Heart left ventricle (tissue), 16 donors: ENCODE measurements at regions not wholly inside any gene's neighbourhood (a gene's known extent, or its start where the extent isn't known, plus 50 kb on each side); places are given as distances from the start of the nearest gene placed in this dataset.
"Not testable (repeated sequence)": the region's sequence is repeated elsewhere in the genome, so short reads cannot be mapped to it uniquely, and the experiment has no call there.

Source experiments
- ATAC-seq, 4 donors: fragments of 200-7000 bp; cut with Tn5 transposase; one replicate each; pipeline ENCODE4 v1.9.1; 2020 to 2022; ENCODE audit warnings: moderate library complexity in 4 of 4, mild to moderate bottlenecking in 3 of 4, moderate number of reproducible peaks in 1 of 4
- DNase-seq, 5 donors: peaks; one replicate each; pipeline ENCODE4 v3.0.0-alpha.2; 2020
- H3K27ac ChIP-seq, 12 donors: fragments of 200-600 bp; sonication (generic) in 4 of 12; one replicate each; pipeline versions ENCODE4 v1.5.0 to v1.8.0; 2016 to 2022; ENCODE audit warnings: mild to moderate bottlenecking in 2 of 12
- H3K27me3 ChIP-seq, 9 donors: fragments of 200-600 bp; sonication (generic) in 2 of 9; one replicate each; pipeline versions ENCODE4 v1.5.1 to v1.8.0; 2016 to 2022; ENCODE audit warnings: mild to moderate bottlenecking in 3 of 9
- H3K36me3 ChIP-seq, 9 donors: fragments of 200-600 bp; sonication (generic) in 2 of 9; one replicate each; pipeline versions ENCODE4 v1.5.0 to v1.8.0; 2018 to 2022; ENCODE audit warnings: mild to moderate bottlenecking in 2 of 9
- H3K4me1 ChIP-seq, 12 donors: fragments of 200-600 bp; sonication (generic) in 4 of 12; one replicate each; pipeline versions ENCODE4 v1.5.0 to v1.8.0; 2016 to 2022; ENCODE audit warnings: mild to moderate bottlenecking in 3 of 12
- H3K4me3 ChIP-seq, 12 donors: fragments of 200-600 bp; sonication (generic) in 4 of 12; one replicate each; pipeline versions ENCODE4 v1.5.0 to v1.8.0; 2017 to 2022; ENCODE audit warnings: mild to moderate bottlenecking in 9 of 12, moderate library complexity in 4 of 12
- H3K9me3 ChIP-seq, 12 donors: fragments of 200-600 bp; sonication (generic) in 4 of 12; one replicate each; pipeline versions ENCODE4 v1.5.0 to v1.8.0; 2016 to 2022; ENCODE audit warnings: mild to moderate bottlenecking in 1 of 12
- POLR2A ChIP-seq, 2 donors: fragments of 450-650 bp; IDR thresholded peaks; one replicate each; pipeline ENCODE4 v1.6.1; 2017; ENCODE audit warnings: antibody characterized with exemption in 2 of 2, mild to moderate bottlenecking in 2 of 2, moderate library complexity in 2 of 2
- WGBS, 4 donors: extraction: QIAGEN DNeasy Blood & Tissue Kit in 2 of 4; methylation state at CpG; one replicate each; pipeline versions ENCODE4 v1.1.5 to v1.1.7; 2013 to 2018; 5-methylcytosine and 5-hydroxymethylcytosine counted together
- intact Hi-C, 10 donors: fragments of 100-400 bp; cut with DNase I; formaldehyde crosslinking; loops; one replicate each; pipeline versions ENCODE4 v1.11.1 to v1.14.2; 2022
- TF ChIP-seq, protein P1 (sequence below), 12 donors: fragments of 200-600 bp; sonication (generic) in 4 of 12; IDR thresholded peaks; one replicate each; pipeline versions ENCODE4 v1.5.0 to v1.8.0; 2018 to 2022; ENCODE audit warnings: antibody characterized with exemption in 12 of 12, mild to moderate bottlenecking in 5 of 12
- donor health status: ischemic (EF 13 %, LVEDD 7.1; RV severe dilation, severe dysfunction).
- donor health status: healthy with polysubstance abuse.
- donor health status: DM: no; HTN: yes; CAD: no.
- donor health status: DM: no; HTN: no; CAD: no.
- donor health status: ischemic (EF 25% LVEDD 6.9; RV normal size, moderate dysfunction).
- donor health status: ischemic (EF 25% LVEDD 5.7; RV mildly dilated, moderate dysfunction).
- donor health status: healthy.
- donor health status: DM: yes; HTN: yes; CAD: no.
- donor health status: ischemic (EF 35%, LVEDD 5.7; RV mildly dilated, moderate dysfunction).
- donor health status: nonischemic (EF 11% LVEDD 7.7; RV severe dilation, severe dysfunction).
- donor health status: DM: yes; HTN: yes; CAD: no.
- donor health status: PGD.
- donor health status: ischemic (EF 29% LVEDD 5.4; RV normal size, mild dysfunction).
- donor health status: nonischemic (EF 23%, LVEDD 6.1; RV moderate dilation, normal function).

DNA sequence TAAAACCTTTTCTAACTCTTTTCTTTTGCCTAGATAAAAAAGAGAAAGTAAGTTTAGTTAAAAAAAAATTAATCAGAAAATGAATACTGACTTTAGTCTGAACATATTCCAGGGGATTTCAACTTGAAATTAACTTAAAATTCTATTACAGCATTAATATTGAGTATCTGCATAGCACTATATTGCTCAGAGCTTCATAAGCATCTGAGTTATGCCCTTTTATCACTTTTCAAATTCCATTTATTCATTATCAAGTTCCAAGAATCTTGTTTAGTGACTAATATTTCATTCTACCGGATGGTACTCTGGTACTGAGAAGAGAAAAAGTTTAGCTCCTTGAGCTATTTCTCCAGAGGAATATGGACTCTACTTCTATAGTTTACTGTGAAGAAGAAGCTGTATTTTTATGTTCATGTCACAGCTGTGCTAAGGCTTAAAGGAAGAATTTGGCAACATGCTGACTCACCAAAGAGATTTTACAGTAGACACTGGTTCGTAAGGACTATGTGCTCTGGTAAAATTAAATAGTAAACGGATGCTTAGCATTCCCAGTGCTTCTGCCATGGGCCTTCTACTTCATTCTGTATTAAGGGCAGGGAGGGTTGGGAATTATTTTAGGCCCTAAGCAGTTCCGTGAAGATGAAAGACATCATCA is 285.2 kb upstream of the SEMA6A start:
- Histone ChIP-seq H3K4me1 (peaks cover 0 to 9% (median 0%) of the 10 kb centered on the region in 12 donors), H3K27ac (no peak overlapping the region), H3K36me3 (no peaks in the 10 kb centered on the region), H3K27me3 (no peaks in the 10 kb centered on the region), H3K4me3 (no peak overlapping the region), H3K9me3 (no peaks in the 10 kb centered on the region)
- DNase-seq (no peak), ATAC-seq (no peak)
- intact Hi-C loops = loop anchor here in 1 of 10 donors (2.0 kb wide), 1 partner anchor 77 kb away; no protein-coding TSS in a partner anchor
- no peak for TF ChIP-seq POLR2A (IDR thresholded peaks at IDR 0.05)
- TF ChIP-seq, protein P1, sequence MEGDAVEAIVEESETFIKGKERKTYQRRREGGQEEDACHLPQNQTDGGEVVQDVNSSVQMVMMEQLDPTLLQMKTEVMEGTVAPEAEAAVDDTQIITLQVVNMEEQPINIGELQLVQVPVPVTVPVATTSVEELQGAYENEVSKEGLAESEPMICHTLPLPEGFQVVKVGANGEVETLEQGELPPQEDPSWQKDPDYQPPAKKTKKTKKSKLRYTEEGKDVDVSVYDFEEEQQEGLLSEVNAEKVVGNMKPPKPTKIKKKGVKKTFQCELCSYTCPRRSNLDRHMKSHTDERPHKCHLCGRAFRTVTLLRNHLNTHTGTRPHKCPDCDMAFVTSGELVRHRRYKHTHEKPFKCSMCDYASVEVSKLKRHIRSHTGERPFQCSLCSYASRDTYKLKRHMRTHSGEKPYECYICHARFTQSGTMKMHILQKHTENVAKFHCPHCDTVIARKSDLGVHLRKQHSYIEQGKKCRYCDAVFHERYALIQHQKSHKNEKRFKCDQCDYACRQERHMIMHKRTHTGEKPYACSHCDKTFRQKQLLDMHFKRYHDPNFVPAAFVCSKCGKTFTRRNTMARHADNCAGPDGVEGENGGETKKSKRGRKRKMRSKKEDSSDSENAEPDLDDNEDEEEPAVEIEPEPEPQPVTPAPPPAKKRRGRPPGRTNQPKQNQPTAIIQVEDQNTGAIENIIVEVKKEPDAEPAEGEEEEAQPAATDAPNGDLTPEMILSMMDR (IDR thresholded peaks at IDR 0.05) = no peak
- 81 to 86% (median 83%) methylated on average over 4 of the region's 4 CpGs for WGBS, 4 donors

DNA sequence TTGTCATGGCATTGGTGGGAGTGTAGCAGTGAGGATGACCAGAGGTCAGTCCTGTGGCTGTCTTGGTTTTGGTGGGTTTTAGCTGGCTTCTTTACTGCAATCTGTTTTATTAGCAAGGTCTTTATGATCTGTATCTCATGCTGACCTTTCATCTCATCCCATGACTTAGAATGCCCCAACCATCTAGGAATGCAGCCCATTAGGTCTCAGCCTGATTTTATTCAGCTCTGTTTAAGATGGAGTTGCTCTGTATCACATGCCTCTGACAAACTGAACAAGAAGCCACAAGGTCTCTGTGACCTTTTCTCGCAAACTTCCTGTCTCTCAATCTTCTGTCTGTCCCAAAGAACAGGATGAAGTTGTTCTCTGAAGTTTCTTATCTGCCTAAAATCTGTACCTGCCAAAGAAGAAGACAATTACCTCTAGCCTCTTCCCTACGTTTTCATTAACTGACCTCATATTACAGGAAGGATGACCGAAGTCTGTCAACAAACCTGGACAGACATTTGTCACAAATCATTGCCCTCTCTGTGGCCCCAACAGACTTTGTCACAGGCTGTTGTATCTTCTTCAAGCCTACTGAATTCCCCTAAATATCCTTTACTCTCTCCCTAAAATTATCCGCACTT is 284.2 kb upstream of the SEMA6A start:
- Histone ChIP-seq H3K36me3 (no peaks in the 10 kb centered on the region), H3K27me3 (no peaks in the 10 kb centered on the region), H3K9me3 (no peaks in the 10 kb centered on the region), H3K4me3 (no peak overlapping the region), H3K27ac (no peak overlapping the region), H3K4me1 (peaks cover 0 to 4% (median 0%) of the 10 kb centered on the region in 12 donors)
- no peak for DNase-seq
- TF ChIP-seq, protein P1 (IDR thresholded peaks at IDR 0.05) = no peak
- TF ChIP-seq POLR2A (IDR thresholded peaks at IDR 0.05) = no peak
- ATAC-seq = no peak
- intact Hi-C loops = no loop called here
- WGBS, 4 donors = 86 to 89% (median 87%) methylated on average over 4 of the region's 4 CpGs

DNA sequence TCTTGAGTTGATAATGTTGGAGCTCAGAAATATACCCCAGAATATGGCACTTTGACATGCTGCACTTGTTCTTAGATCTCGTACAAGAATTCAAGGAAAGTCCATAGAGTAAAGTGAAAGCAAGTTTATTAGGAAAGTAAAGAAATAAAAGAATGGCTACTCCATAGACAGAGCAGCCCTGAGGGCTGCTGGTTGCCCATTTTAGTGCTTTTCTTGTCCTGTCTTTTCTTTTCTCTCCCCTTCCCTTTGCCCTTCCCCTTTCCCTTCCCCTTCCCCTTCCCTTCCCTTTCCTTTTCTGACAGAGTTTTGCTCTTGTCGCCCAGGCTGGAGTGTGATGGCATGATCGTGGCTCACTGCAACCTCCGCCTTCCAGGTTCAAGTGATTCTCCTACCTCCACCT is 283.4 kb upstream of the SEMA6A start:
- H3K4me3 ChIP-seq, H3K9me3 ChIP-seq, ATAC-seq, H3K36me3 ChIP-seq, H3K27me3 ChIP-seq, H3K27ac ChIP-seq, H3K4me1 ChIP-seq, intact Hi-C loops, DNase-seq: not testable (repeated sequence)
- WGBS, 4 donors = 93 to 98% (median 97%) methylated on average over 4 of the region's 4 CpGs

DNA sequence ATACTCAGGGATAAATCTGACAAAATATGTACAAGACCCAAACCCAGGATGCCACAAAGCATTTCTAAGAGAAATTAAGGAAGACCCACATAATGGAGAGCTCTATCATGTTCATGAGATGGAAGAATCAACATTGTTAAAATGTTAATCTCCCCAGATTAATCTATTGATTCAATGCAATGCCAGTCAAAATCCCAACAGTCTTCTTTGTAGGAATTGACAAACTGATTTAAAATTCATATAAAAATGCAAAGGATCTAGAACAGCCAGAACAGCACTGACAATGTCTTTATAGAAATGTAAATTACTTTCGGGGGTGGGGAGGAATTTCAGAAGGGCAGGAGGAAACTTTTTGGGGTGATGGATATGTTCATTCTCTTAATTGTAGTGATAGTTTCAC is 281.6 kb upstream of the SEMA6A start:
- intact Hi-C loops = no loop called here
- Histone ChIP-seq H3K27me3 (no peaks in the 10 kb centered on the region), H3K9me3 (no peaks in the 10 kb centered on the region), H3K4me3 (no peak overlapping the region), H3K27ac (no peak overlapping the region), H3K4me1 (no peaks in the 10 kb centered on the region), H3K36me3 (no peaks in the 10 kb centered on the region)
- TF ChIP-seq, protein P1 (IDR thresholded peaks at IDR 0.05) = no peak
- TF ChIP-seq POLR2A (IDR thresholded peaks at IDR 0.05) = no peak
- ATAC-seq = no peak
- WGBS, 4 donors = 92 to 97% (median 94%) methylated on average over 1 of the region's 1 CpG
- DNase-seq = no peak
